Ishikawa (cell line): ENCODE measurements at regions not wholly inside any gene's neighbourhood (a gene's known extent, or its start where the extent isn't known, plus 50 kb on each side); places are given as distances from the start of the nearest gene placed in this dataset.

Experiments
- CEBPB ChIP-seq: IDR thresholded peaks from 2 replicates; pipeline ENCODE4 v1.6.1; 2012
- CREB1 ChIP-seq: IDR thresholded peaks from 2 replicates; pipeline ENCODE4 v1.6.1; 2012; ENCODE audit warnings: low read depth
- EGR1 ChIP-seq: IDR thresholded peaks from 2 replicates; pipeline ENCODE4 v1.6.1; 2012
- EP300 ChIP-seq: IDR thresholded peaks from 2 replicates; pipeline ENCODE4 v1.6.1; 2012; ENCODE audit warnings: borderline replicate concordance
- FOXM1 ChIP-seq: IDR thresholded peaks from 2 replicates; pipeline ENCODE4 v1.6.1; 2012; ENCODE audit warnings: low read depth, borderline replicate concordance
- MAX ChIP-seq: IDR thresholded peaks from 2 replicates; pipeline ENCODE4 v1.6.1; 2012
- NFIC ChIP-seq: IDR thresholded peaks from 2 replicates; pipeline ENCODE4 v1.6.1; 2012
- RAD21 ChIP-seq: IDR thresholded peaks from 2 replicates; pipeline ENCODE4 v1.6.1; 2012; ENCODE audit warnings: low read depth
- REST ChIP-seq: IDR thresholded peaks from 2 replicates; pipeline ENCODE4 v1.6.1; 2012; ENCODE audit warnings: low read depth, mild to moderate bottlenecking
- TAF1 ChIP-seq: IDR thresholded peaks from 2 replicates; pipeline ENCODE4 v1.6.1; 2012; ENCODE audit warnings: low read depth, mild to moderate bottlenecking
- TCF12 ChIP-seq: IDR thresholded peaks from 2 replicates; pipeline ENCODE4 v1.6.1; 2012; ENCODE audit warnings: low read depth
- TEAD4 ChIP-seq: IDR thresholded peaks from 2 replicates; pipeline ENCODE4 v1.6.1; 2012
- USF1 ChIP-seq: IDR thresholded peaks from 2 replicates; pipeline ENCODE4 v1.6.1; 2012
- YY1 ChIP-seq: IDR thresholded peaks from 2 replicates; pipeline ENCODE4 v1.6.1; 2012; ENCODE audit warnings: low read depth
- ZBTB7A ChIP-seq: IDR thresholded peaks from 2 replicates; pipeline ENCODE4 v1.6.1; 2012; ENCODE audit warnings: low read depth

- TF ChIP-seq TEAD4 = no peak
- no peak for TF ChIP-seq REST
- TF ChIP-seq EP300 = no peak
- no peak for TF ChIP-seq YY1
- TF ChIP-seq NFIC = no peak
- no peak for TF ChIP-seq MAX
- no peak for TF ChIP-seq USF1
- no peak for TF ChIP-seq FOXM1
- no peak for TF ChIP-seq CEBPB
- TF ChIP-seq TCF12 = no peak
- no peak for TF ChIP-seq CREB1
- TF ChIP-seq EGR1 = no peak
- TF ChIP-seq TAF1 = no peak
- TF ChIP-seq ZBTB7A = no peak
- no peak for TF ChIP-seq RAD21
These were observed 600.6 kb downstream of the SLITRK1 start for GRCh38 chr13:83281654-83282053.

GRCh38 chr13:83274679-83275078 is 607.6 kb downstream of the SLITRK1 start:
- TF ChIP-seq REST = no peak

GRCh38 chr13:83272652-83273240 is 609.5 kb downstream of the SLITRK1 start:
- TF ChIP-seq YY1 (no peak), EP300 (no peak), CEBPB (no peak), ZBTB7A (no peak), TCF12 (no peak), TAF1 (no peak)

GRCh38 chr13:83272076-83272475 is 610.2 kb downstream of the SLITRK1 start:
- TF ChIP-seq FOXM1 (no peak), RAD21 (no peak), CREB1 (no peak), TCF12 (no peak)

GRCh38 chr13:83265279-83265678 is 617.0 kb downstream of the SLITRK1 start:
- no peak for TF ChIP-seq YY1
- no peak for TF ChIP-seq CREB1
- no peak for TF ChIP-seq EP300
- TF ChIP-seq TAF1 = no peak
- TF ChIP-seq REST = no peak
- no peak for TF ChIP-seq USF1

- no peak for TF ChIP-seq YY1
- TF ChIP-seq REST = no peak
- no peak for TF ChIP-seq EGR1
- no peak for TF ChIP-seq ZBTB7A
- no peak for TF ChIP-seq CREB1
- no peak for TF ChIP-seq EP300
- no peak for TF ChIP-seq TAF1
These were observed 633.5 kb downstream of the SLITRK1 start for GRCh38 chr13:83248751-83249150.
